ENCODE measurements at regions not wholly inside any gene's neighbourhood (a gene's known extent, or its start where the extent isn't known, plus 50 kb on each side); places are given as distances from the start of the nearest gene placed in this dataset.

GRCh38 chr2:59777120-59777519 is 776.3 kb downstream of the BCL11A start:
- H3K14ac ChIP-seq (ENCODE audit: insufficient read length) = no peak overlapping the region
- no peaks in the 10 kb centered on the region for H3K9me3 ChIP-seq (ENCODE audit: insufficient read depth in 2 of 2, low read depth in 1 of 2, low read length in 1 of 2)
- H3K4me2 ChIP-seq (ENCODE audit: insufficient read depth in 1 of 2, low read depth in 2 of 2, low read length in 2 of 2) = no peak overlapping the region
- no peak overlapping the region for H2BK5ac ChIP-seq (ENCODE audit: low read depth, low read length)
- H3K23ac ChIP-seq (ENCODE audit: insufficient read length) = no peak overlapping the region
- DNase-seq (ENCODE audit: low read depth in 1 of 2, low spot score in 2 of 2) (no peak), FAIRE-seq (no peak)
- no peak overlapping the region for H2BK120ac ChIP-seq (replicated peaks; ENCODE audit: low read depth, low read length)
- no peak overlapping the region for H4K8ac ChIP-seq (ENCODE audit: extremely low read depth, insufficient read depth, low read length)
- H4K91ac ChIP-seq (replicated peaks; ENCODE audit: insufficient read length, low read length) = no peak overlapping the region
- ChIA-PET CTCF (ENCODE audit: partially characterized antibody) (no interaction called here), POLR2A (ENCODE audit: partially characterized antibody) (no interaction called here)
- no peaks in the 10 kb centered on the region for H3K79me2 ChIP-seq (ENCODE audit: control insufficient read depth in 1 of 2, insufficient read depth in 2 of 2, low read length in 2 of 2)
- H3K4me3 ChIP-seq (ENCODE audit: extremely low read depth in 1 of 4, insufficient read depth in 2 of 4, low read depth in 3 of 4, low read length in 4 of 4) = no peak overlapping the region
- H3K27me3 ChIP-seq (replicated peaks in 1 of 4; ENCODE audit: control insufficient read depth in 3 of 4, extremely low read depth in 1 of 4, insufficient read depth in 3 of 4, low read length in 3 of 4) = no peaks in the 10 kb centered on the region
- no peak overlapping the region for H4K5ac ChIP-seq (ENCODE audit: insufficient read length, low read depth, low read length)
- no peak overlapping the region for H2BK12ac ChIP-seq (ENCODE audit: low read depth, low read length)
- no peaks in the 10 kb centered on the region for H3K4me1 ChIP-seq (replicated peaks in 1 of 4; ENCODE audit: control insufficient read depth in 3 of 4, insufficient read depth in 4 of 4, low read length in 3 of 4)
- no peak overlapping the region for H2BK15ac ChIP-seq (ENCODE audit: low read length)
- no peaks in the 10 kb centered on the region for H4K20me1 ChIP-seq (replicated peaks in 1 of 2; ENCODE audit: control insufficient read depth in 1 of 2, insufficient read depth in 2 of 2, low read length in 2 of 2)
- no peak overlapping the region for H2AFZ ChIP-seq (ENCODE audit: low read length)
- H3K18ac ChIP-seq (ENCODE audit: extremely low read depth, low read length) = no peak overlapping the region
- no peak overlapping the region for H3K56ac ChIP-seq (replicated peaks; ENCODE audit: insufficient read length, low read depth, low read length)
- no peaks in the 10 kb centered on the region for H3K79me1 ChIP-seq (ENCODE audit: low read depth, low read length)
- H2AK5ac ChIP-seq (ENCODE audit: low read depth, low read length) = no peak overlapping the region
- no peak overlapping the region for H3K27ac ChIP-seq (ENCODE audit: low read depth, low read length)
- no peak overlapping the region for H2BK20ac ChIP-seq (ENCODE audit: low read length)
- no peaks in the 10 kb centered on the region for H3K36me3 ChIP-seq (ENCODE audit: control insufficient read depth in 2 of 4, insufficient read depth in 4 of 4, low read length in 3 of 4)
- 91% methylated on average over 3 of the region's 3 CpGs; no CpG with 5 or more reads in 1 of the 2 experiments for WGBS, 2 experiments (ENCODE audit: extremely low coverage in 1 of 2, insufficient coverage in 1 of 2, insufficient read length in 1 of 2, insufficient replicate concordance in 2 of 2, low coverage in 1 of 2, low lambda C conversion rate in 2 of 2, missing lambda C conversion rate in 1 of 2)
- no peak overlapping the region for H3K9ac ChIP-seq (replicated peaks in 1 of 4; ENCODE audit: extremely low read depth in 1 of 4, low read depth in 3 of 4, low read length in 3 of 4)
- TF ChIP-seq USF2 (IDR thresholded peaks at IDR 0.05; ENCODE audit: low read length) = no peak
- no peak for TF ChIP-seq CBX8 (IDR thresholded peaks at IDR 0.05; ENCODE audit: borderline replicate concordance, low read depth, low read length)
- TF ChIP-seq RXRA (IDR thresholded peaks at IDR 0.05; ENCODE audit: insufficient read depth, low read depth, low read length) = no peak
- TF ChIP-seq JUND (IDR thresholded peaks at IDR 0.05; ENCODE audit: low read length) = no peak
- TF ChIP-seq HDAC6 (IDR thresholded peaks at IDR 0.05; ENCODE audit: low read depth, low read length) = no peak
- no peak for TF ChIP-seq TAF1 (IDR thresholded peaks at IDR 0.05; ENCODE audit: low read depth, low read length)
- TF ChIP-seq NANOG (IDR thresholded peaks at IDR 0.05; ENCODE audit: insufficient read depth, low read depth, low read length, poor library complexity, severe bottlenecking) = no peak
- TF ChIP-seq BRCA1 (IDR thresholded peaks at IDR 0.05; ENCODE audit: low read depth, low read length) = no peak
- TF ChIP-seq SP4 (IDR thresholded peaks at IDR 0.05; ENCODE audit: low read length) = no peak
- TF ChIP-seq SRF (IDR thresholded peaks at IDR 0.05; ENCODE audit: low read depth, low read length) = no peak
- TF ChIP-seq ATF3 (IDR thresholded peaks at IDR 0.05; ENCODE audit: insufficient read depth, low read depth, low read length) = no peak
- TF ChIP-seq MAFK (IDR thresholded peaks at IDR 0.05; ENCODE audit: low read depth, low read length) = no peak
- TF ChIP-seq CHD2 (IDR thresholded peaks at IDR 0.05; ENCODE audit: low read length) = no peak
- no peak for TF ChIP-seq KDM5A (IDR thresholded peaks at IDR 0.05; ENCODE audit: low read length)
- TF ChIP-seq BCL11A (IDR thresholded peaks at IDR 0.05; ENCODE audit: low read depth in 2 of 2, low read length in 2 of 2) = no peak
- no peaks in the 10 kb centered on the region for H3K23me2 ChIP-seq (ENCODE audit: low read depth, low read length)
- H3K4ac ChIP-seq (replicated peaks; ENCODE audit: insufficient read length, low read depth, low read length) = no peak overlapping the region
